Natural killer cell (primary cell): ENCODE measurements at regions not wholly inside any gene's neighbourhood (a gene's known extent, or its start where the extent isn't known, plus 50 kb on each side); places are given as distances from the start of the nearest gene placed in this dataset.

Experiments
- ATAC-seq, 3 donors: fragments of 150-1000 bp in 2 of 3; fragments of 200-7000 bp in 1 of 3; cut with Tn5 transposase; 1 replicate in 1 of 3; 2 replicates in 2 of 3; pipeline ENCODE4 v1.10.0; 2021; ENCODE audit warnings: mild to moderate bottlenecking in 2 of 3, moderate library complexity in 2 of 3
- DNase-seq, 2 donors: peaks; one replicate each; pipeline versions ENCODE4 v3.0.0 to v3.0.0-alpha.2; 2013 to 2021; ENCODE audit warnings: mixed read lengths in 1 of 2
- H3K27ac ChIP-seq: one replicate; pipeline ENCODE4 v1.5.1; 2013; ENCODE audit warnings: mild to moderate bottlenecking, low read length
- H3K27me3 ChIP-seq: one replicate; pipeline ENCODE4 v1.6.1; 2013; ENCODE audit warnings: low read length; ENCODE audit not compliant: control insufficient read depth, insufficient read depth
- H3K36me3 ChIP-seq: one replicate; pipeline ENCODE4 v1.6.1; 2013; ENCODE audit warnings: low read length; ENCODE audit not compliant: control insufficient read depth, insufficient read depth
- H3K4me1 ChIP-seq: one replicate; pipeline ENCODE4 v1.6.1; 2013; ENCODE audit warnings: low read length; ENCODE audit not compliant: control insufficient read depth, insufficient read depth
- H3K4me3 ChIP-seq: one replicate; pipeline ENCODE4 v1.5.1; 2013; ENCODE audit warnings: low read length
- H3K9me3 ChIP-seq: one replicate; pipeline ENCODE4 v1.6.1; 2013; ENCODE audit warnings: low read length; ENCODE audit not compliant: control insufficient read depth, insufficient read depth
- H3K27ac Mint-ChIP-seq, 2 donors: one replicate each; pipeline ENCODE4 v1.8.0; 2022; ENCODE audit warnings: mild to moderate bottlenecking in 2 of 2, mixed read lengths in 2 of 2, moderate library complexity in 1 of 2
- H3K27me3 Mint-ChIP-seq, 2 donors: one replicate each; pipeline ENCODE4 v1.8.0; 2022; ENCODE audit warnings: low read depth in 2 of 2, mixed read lengths in 2 of 2
- H3K36me3 Mint-ChIP-seq: one replicate; pipeline ENCODE4 v1.8.0; 2022; ENCODE audit warnings: mixed read lengths
- H3K4me1 Mint-ChIP-seq, 2 donors: one replicate each; pipeline ENCODE4 v1.8.0; 2022; ENCODE audit warnings: mixed read lengths in 2 of 2
- H3K4me3 Mint-ChIP-seq: one replicate; pipeline ENCODE4 v1.8.0; 2022; ENCODE audit warnings: mild to moderate bottlenecking, moderate library complexity, mixed read lengths
- H3K9me3 Mint-ChIP-seq, 2 donors: one replicate each; pipeline ENCODE4 v1.8.0; 2022; ENCODE audit warnings: mixed read lengths in 2 of 2
- CTCF ChIP-seq: fragments of 200-600 bp; IDR thresholded peaks from one replicate; pipeline ENCODE4 v1.8.0; 2022; ENCODE audit warnings: antibody characterized with exemption
- WGBS: methylation state at CpG from one replicate; pipeline ENCODE4 v1.1.7; 2013; ENCODE audit warnings: missing lambda C conversion rate; ENCODE audit not compliant: insufficient coverage; 5-methylcytosine and 5-hydroxymethylcytosine counted together
- intact Hi-C: fragments of 100-400 bp; cut with micrococcal nuclease; formaldehyde crosslinking; loops from one replicate; pipeline ENCODE4 v1.14.2; 2022

GRCh38 chr1:232438476-232438875, 191.5 kb downstream of the SIPA1L2 start:
- Histone ChIP-seq H3K36me3 (no peaks in the 10 kb centered on the region), H3K9me3 (no peaks in the 10 kb centered on the region), H3K4me3 (no peak overlapping the region), H3K27me3 (no peaks in the 10 kb centered on the region), H3K4me1 (no peaks in the 10 kb centered on the region), H3K27ac (no peak overlapping the region)
- H3K27me3 Mint-ChIP-seq, result no peaks in the 10 kb centered on the region
- DNase-seq, result no peak
- H3K4me1 Mint-ChIP-seq, result no peaks in the 10 kb centered on the region
- H3K27ac Mint-ChIP-seq, result no peak overlapping the region
- intact Hi-C loops, result no loop called here
- 70% methylated on average over 4 of the region's 5 CpGs for WGBS
- ATAC-seq, result no peak
- no peak for TF ChIP-seq CTCF
- no peaks in the 10 kb centered on the region for H3K9me3 Mint-ChIP-seq
- no peak overlapping the region for H3K4me3 Mint-ChIP-seq
- no peaks in the 10 kb centered on the region for H3K36me3 Mint-ChIP-seq

GRCh38 chr1:232437510-232437909, 192.4 kb downstream of the SIPA1L2 start:
- H3K9me3 Mint-ChIP-seq, result no peaks in the 10 kb centered on the region
- ATAC-seq, result no peak
- H3K36me3 Mint-ChIP-seq, result no peaks in the 10 kb centered on the region
- Histone ChIP-seq H3K36me3 (no peaks in the 10 kb centered on the region), H3K9me3 (no peaks in the 10 kb centered on the region), H3K27me3 (no peaks in the 10 kb centered on the region), H3K4me1 (no peaks in the 10 kb centered on the region), H3K4me3 (no peak overlapping the region), H3K27ac (no peak overlapping the region)
- intact Hi-C loops, result no loop called here
- TF ChIP-seq CTCF, result no peak
- WGBS, result 89% methylated on average over 7 of the region's 7 CpGs
- no peaks in the 10 kb centered on the region for H3K4me1 Mint-ChIP-seq
- no peak for DNase-seq
- no peak overlapping the region for H3K4me3 Mint-ChIP-seq
- peaks cover 0 to 7% of the 10 kb centered on the region in 2 donors for H3K27me3 Mint-ChIP-seq
- no peak overlapping the region for H3K27ac Mint-ChIP-seq

GRCh38 chr1:232435729-232436128, 194.2 kb downstream of the SIPA1L2 start:
- no peak for TF ChIP-seq CTCF
- DNase-seq, result no peak
- Histone ChIP-seq H3K4me3 (no peak overlapping the region), H3K9me3 (no peaks in the 10 kb centered on the region), H3K27ac (no peak overlapping the region), H3K27me3 (no peaks in the 10 kb centered on the region), H3K4me1 (no peaks in the 10 kb centered on the region), H3K36me3 (no peaks in the 10 kb centered on the region)
- WGBS, result 100% methylated on average over 3 of the region's 3 CpGs
- H3K27ac Mint-ChIP-seq, result no peak overlapping the region
- H3K4me1 Mint-ChIP-seq, result no peaks in the 10 kb centered on the region
- H3K9me3 Mint-ChIP-seq, result no peaks in the 10 kb centered on the region
- ATAC-seq, result no peak
- intact Hi-C loops, result no loop called here
- peaks cover 3 to 12% of the 10 kb centered on the region in 2 donors for H3K27me3 Mint-ChIP-seq
- no peaks in the 10 kb centered on the region for H3K36me3 Mint-ChIP-seq
- H3K4me3 Mint-ChIP-seq, result no peak overlapping the region

- 90% methylated on average over 8 of the region's 8 CpGs for WGBS
- Histone ChIP-seq H3K27me3 (no peaks in the 10 kb centered on the region), H3K4me3 (no peak overlapping the region), H3K36me3 (no peaks in the 10 kb centered on the region), H3K9me3 (no peaks in the 10 kb centered on the region), H3K27ac (no peak overlapping the region), H3K4me1 (no peaks in the 10 kb centered on the region)
- no peaks in the 10 kb centered on the region for H3K4me1 Mint-ChIP-seq
- H3K27me3 Mint-ChIP-seq, result peaks cover 7 to 37% of the 10 kb centered on the region in 2 donors
- ATAC-seq (no peak), DNase-seq (no peak)
- H3K27ac Mint-ChIP-seq, result no peak overlapping the region
- intact Hi-C loops, result no loop called here
- no peaks in the 10 kb centered on the region for H3K36me3 Mint-ChIP-seq
- no peaks in the 10 kb centered on the region for H3K9me3 Mint-ChIP-seq
- TF ChIP-seq CTCF, result no peak
- H3K4me3 Mint-ChIP-seq, result no peak overlapping the region
Measured at GRCh38 chr1:232432313-232432712, 197.6 kb downstream of the SIPA1L2 start.
